ENCODE measurements at regions not wholly inside any gene's neighbourhood (a gene's known extent, or its start where the extent isn't known, plus 50 kb on each side); places are given as distances from the start of the nearest gene placed in this dataset.
"Not testable (repeated sequence)": the region's sequence is repeated elsewhere in the genome, so short reads cannot be mapped to it uniquely, and the experiment has no call there.

- no peak for DNase-seq (ENCODE audit: low read depth in 2 of 2)
- Histone ChIP-seq H2AFZ (ENCODE audit: low read length) (no peak overlapping the region), H3K4me2 (ENCODE audit: extremely low read depth, insufficient read depth, low read length) (no peak overlapping the region), H3K27ac (ENCODE audit: insufficient read depth, low read length) (no peak overlapping the region), H4K20me1 (ENCODE audit: control insufficient read depth, extremely low read depth, insufficient read depth, low read length) (no peaks in the 10 kb centered on the region), H3K36me3 (ENCODE audit: control insufficient read depth, insufficient read depth, low read length) (no peaks in the 10 kb centered on the region), H3K4me3 (replicated peaks in 1 of 4; ENCODE audit: control extremely low read depth in 1 of 4, insufficient read depth in 1 of 4, low read depth in 3 of 4, low read length in 4 of 4) (no peak overlapping the region), H3K79me2 (ENCODE audit: control insufficient read depth, insufficient read depth, low read length) (no peaks in the 10 kb centered on the region), H3K4me1 (ENCODE audit: control insufficient read depth, extremely low read depth, insufficient read depth, low read length) (no peaks in the 10 kb centered on the region), H3K27me3 (ENCODE audit: control insufficient read depth, insufficient read depth, low read length) (no peaks in the 10 kb centered on the region), H3K9me3 (ENCODE audit: control insufficient read depth, insufficient read depth, low read depth, low read length) (no peaks in the 10 kb centered on the region), H3K9ac (ENCODE audit: insufficient read depth, low read length) (no peak overlapping the region)
- TF ChIP-seq EZH2 (IDR thresholded peaks at IDR 0.05; ENCODE audit: low read length, missing control alignments) = no peak
- TF ChIP-seq, protein P1, sequence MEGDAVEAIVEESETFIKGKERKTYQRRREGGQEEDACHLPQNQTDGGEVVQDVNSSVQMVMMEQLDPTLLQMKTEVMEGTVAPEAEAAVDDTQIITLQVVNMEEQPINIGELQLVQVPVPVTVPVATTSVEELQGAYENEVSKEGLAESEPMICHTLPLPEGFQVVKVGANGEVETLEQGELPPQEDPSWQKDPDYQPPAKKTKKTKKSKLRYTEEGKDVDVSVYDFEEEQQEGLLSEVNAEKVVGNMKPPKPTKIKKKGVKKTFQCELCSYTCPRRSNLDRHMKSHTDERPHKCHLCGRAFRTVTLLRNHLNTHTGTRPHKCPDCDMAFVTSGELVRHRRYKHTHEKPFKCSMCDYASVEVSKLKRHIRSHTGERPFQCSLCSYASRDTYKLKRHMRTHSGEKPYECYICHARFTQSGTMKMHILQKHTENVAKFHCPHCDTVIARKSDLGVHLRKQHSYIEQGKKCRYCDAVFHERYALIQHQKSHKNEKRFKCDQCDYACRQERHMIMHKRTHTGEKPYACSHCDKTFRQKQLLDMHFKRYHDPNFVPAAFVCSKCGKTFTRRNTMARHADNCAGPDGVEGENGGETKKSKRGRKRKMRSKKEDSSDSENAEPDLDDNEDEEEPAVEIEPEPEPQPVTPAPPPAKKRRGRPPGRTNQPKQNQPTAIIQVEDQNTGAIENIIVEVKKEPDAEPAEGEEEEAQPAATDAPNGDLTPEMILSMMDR (conservative IDR thresholded peaks at IDR 0.05 in 1 of 2, IDR thresholded peaks at IDR 0.05 in 1 of 2; ENCODE audit: low read depth in 1 of 2, low read length in 2 of 2) = no peak
Observed at GRCh38 chr13:54433493-54434206, 1405.0 kb downstream of the OLFM4 start.

DNA sequence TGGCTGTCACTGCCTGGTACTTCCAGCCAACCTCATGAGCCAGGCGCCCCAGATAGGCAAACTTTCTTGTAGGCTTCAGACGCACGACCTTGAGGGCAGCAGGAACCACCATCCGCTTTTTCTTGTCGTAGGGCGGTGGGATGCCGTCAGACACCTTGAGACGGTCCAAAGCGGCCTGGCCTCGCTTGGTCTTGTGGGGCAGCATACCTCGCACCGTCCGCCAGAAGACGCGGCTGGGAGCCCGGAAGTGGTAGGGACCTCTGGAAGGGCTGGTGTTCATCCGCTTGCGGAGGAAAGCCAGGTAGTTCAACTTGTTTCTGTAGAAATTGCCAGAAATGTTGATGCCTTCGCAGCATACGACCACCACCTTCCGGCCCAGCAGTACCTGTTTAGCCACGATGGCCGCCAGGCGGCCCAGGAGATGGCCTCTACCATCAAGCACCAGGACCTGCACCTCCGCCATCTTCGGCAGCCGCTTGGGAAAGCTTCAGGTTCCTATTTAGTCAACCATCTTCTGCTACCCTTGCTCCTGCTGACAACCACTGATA, 1412.3 kb downstream of the OLFM4 start:
- not testable (repeated sequence) for H2AFZ ChIP-seq (ENCODE audit: low read length); H4K20me1 ChIP-seq (ENCODE audit: control insufficient read depth, extremely low read depth, insufficient read depth, low read length); H3K36me3 ChIP-seq (ENCODE audit: control insufficient read depth, insufficient read depth, low read length); H3K27me3 ChIP-seq (ENCODE audit: control insufficient read depth, insufficient read depth, low read length); H3K4me3 ChIP-seq (replicated peaks in 1 of 4; ENCODE audit: control extremely low read depth in 1 of 4, insufficient read depth in 1 of 4, low read depth in 3 of 4, low read length in 4 of 4); H3K9me3 ChIP-seq (ENCODE audit: control insufficient read depth, insufficient read depth, low read depth, low read length); DNase-seq (ENCODE audit: low read depth in 2 of 2); H3K4me2 ChIP-seq (ENCODE audit: extremely low read depth, insufficient read depth, low read length); H3K79me2 ChIP-seq (ENCODE audit: control insufficient read depth, insufficient read depth, low read length); H3K4me1 ChIP-seq (ENCODE audit: control insufficient read depth, extremely low read depth, insufficient read depth, low read length); H3K9ac ChIP-seq (ENCODE audit: insufficient read depth, low read length); H3K27ac ChIP-seq (ENCODE audit: insufficient read depth, low read length)

- Histone ChIP-seq H3K27me3 (ENCODE audit: control insufficient read depth, insufficient read depth, low read length) (no peaks in the 10 kb centered on the region), H3K79me2 (ENCODE audit: control insufficient read depth, insufficient read depth, low read length) (no peaks in the 10 kb centered on the region), H3K9me3 (ENCODE audit: control insufficient read depth, insufficient read depth, low read depth, low read length) (no peaks in the 10 kb centered on the region), H3K9ac (ENCODE audit: insufficient read depth, low read length) (no peak overlapping the region), H4K20me1 (ENCODE audit: control insufficient read depth, extremely low read depth, insufficient read depth, low read length) (no peaks in the 10 kb centered on the region), H3K27ac (ENCODE audit: insufficient read depth, low read length) (no peak overlapping the region), H3K4me1 (ENCODE audit: control insufficient read depth, extremely low read depth, insufficient read depth, low read length) (no peaks in the 10 kb centered on the region), H2AFZ (ENCODE audit: low read length) (no peak overlapping the region), H3K36me3 (ENCODE audit: control insufficient read depth, insufficient read depth, low read length) (no peaks in the 10 kb centered on the region), H3K4me3 (replicated peaks in 1 of 4; ENCODE audit: control extremely low read depth in 1 of 4, insufficient read depth in 1 of 4, low read depth in 3 of 4, low read length in 4 of 4) (no peak overlapping the region), H3K4me2 (ENCODE audit: extremely low read depth, insufficient read depth, low read length) (no peak overlapping the region)
- TF ChIP-seq EZH2 (IDR thresholded peaks at IDR 0.05; ENCODE audit: low read length, missing control alignments) = no peak
- TF ChIP-seq, protein P1 (conservative IDR thresholded peaks at IDR 0.05 in 1 of 2, IDR thresholded peaks at IDR 0.05 in 1 of 2; ENCODE audit: low read depth in 1 of 2, low read length in 2 of 2) = no peak
- no peak for DNase-seq (ENCODE audit: low read depth in 2 of 2)
Observed at GRCh38 chr13:54445453-54445852, 1416.8 kb downstream of the OLFM4 start.
